ENCODE measurements at regions not wholly inside any gene's neighbourhood (a gene's known extent, or its start where the extent isn't known, plus 50 kb on each side); places are given as distances from the start of the nearest gene placed in this dataset.

GRCh38 chr6:63154535-63154934 lies 56.7 kb upstream of the FKBP1C start:
- Histone ChIP-seq H3K4me1 (ENCODE audit: insufficient read depth, low read length, poor library complexity, severe bottlenecking) (no peaks in the 10 kb centered on the region), H3F3A (ENCODE audit: low read depth) (no peaks in the 10 kb centered on the region), H2AFZ (ENCODE audit: low read length) (no peak overlapping the region), H4K20me1 (ENCODE audit: insufficient read depth, low read length, poor library complexity, severe bottlenecking) (no peaks in the 10 kb centered on the region), H3K36me3 (ENCODE audit: insufficient read depth, low read length) (no peaks in the 10 kb centered on the region), H3K27me3 (ENCODE audit: insufficient read depth, low read length, poor library complexity, severe bottlenecking) (no peaks in the 10 kb centered on the region), H3K4me2 (ENCODE audit: low read depth, low read length, poor library complexity, severe bottlenecking) (no peak overlapping the region), H3K79me2 (ENCODE audit: insufficient read depth, low read length) (no peaks in the 10 kb centered on the region), H3K4me3 (ENCODE audit: low read length, poor library complexity, severe bottlenecking) (no peak overlapping the region), H3K9me2 (replicated peaks; ENCODE audit: low read depth, low read length) (no peaks in the 10 kb centered on the region), H3K9me3 (ENCODE audit: insufficient read depth, low read depth, low read length) (no peaks in the 10 kb centered on the region), H3K9ac (ENCODE audit: low read depth, low read length, poor library complexity, severe bottlenecking) (no peak overlapping the region)
- no peak for TF ChIP-seq EZH2phosphoT487 (IDR thresholded peaks at IDR 0.05; ENCODE audit: borderline replicate concordance)
- no peak for TF ChIP-seq CTCF (conservative IDR thresholded peaks at IDR 0.05; ENCODE audit: low read length)
